HG02678 (cell line): ENCODE measurements at regions not wholly inside any gene's neighbourhood (a gene's known extent, or its start where the extent isn't known, plus 50 kb on each side); places are given as distances from the start of the nearest gene placed in this dataset.

Experiments
- ATAC-seq: cut with Tn5 transposase; IDR thresholded peaks from one replicate; pipeline ENCODE4 v1.9.1; 2021; ENCODE audit warnings: mild to moderate bottlenecking, moderate library complexity; ENCODE audit not compliant: unreplicated experiment

DNA sequence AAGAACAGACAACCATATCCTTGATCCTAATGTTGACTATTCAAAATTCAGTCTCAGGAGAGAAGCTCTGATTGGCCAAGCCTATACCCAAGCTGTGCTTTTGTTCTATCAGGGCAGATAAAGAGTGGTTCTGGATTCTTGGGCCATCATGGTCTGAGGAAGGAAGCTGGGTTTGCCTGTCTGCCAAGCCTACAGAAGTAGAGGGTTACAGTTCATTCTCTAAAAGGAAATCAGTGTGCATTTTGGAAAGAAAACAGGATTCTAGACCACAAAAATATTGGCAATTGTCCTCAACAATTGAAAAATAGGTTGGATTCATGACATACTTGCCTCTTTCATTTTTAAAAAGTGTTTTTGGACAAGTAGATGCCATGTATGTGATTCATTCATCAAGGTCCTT, 145.4 kb upstream of the BMP2 start:
- ATAC-seq: no peak

GRCh38 chr20:6618051-6618450, 149.4 kb upstream of the BMP2 start:
- no peak for ATAC-seq

DNA sequence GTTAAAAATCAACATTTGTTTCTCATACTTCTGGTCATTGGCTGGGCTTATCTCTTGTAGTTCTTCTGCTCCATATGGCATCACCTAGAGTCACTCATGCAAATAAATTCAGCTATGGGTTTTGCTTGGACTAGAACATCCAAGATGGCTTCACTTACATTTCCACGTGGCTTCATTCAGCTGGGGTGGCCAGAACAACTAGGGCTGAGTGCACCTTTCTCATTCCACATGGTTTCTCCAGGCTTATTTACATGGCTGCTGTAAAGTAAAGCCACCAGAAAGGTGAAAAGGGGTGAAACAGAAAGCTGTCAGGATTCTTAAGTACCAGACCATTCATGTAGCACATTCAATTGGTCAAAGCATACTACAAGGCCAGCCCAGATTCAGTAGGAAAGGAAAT, 151.1 kb upstream of the BMP2 start:
- ATAC-seq: no peak

DNA sequence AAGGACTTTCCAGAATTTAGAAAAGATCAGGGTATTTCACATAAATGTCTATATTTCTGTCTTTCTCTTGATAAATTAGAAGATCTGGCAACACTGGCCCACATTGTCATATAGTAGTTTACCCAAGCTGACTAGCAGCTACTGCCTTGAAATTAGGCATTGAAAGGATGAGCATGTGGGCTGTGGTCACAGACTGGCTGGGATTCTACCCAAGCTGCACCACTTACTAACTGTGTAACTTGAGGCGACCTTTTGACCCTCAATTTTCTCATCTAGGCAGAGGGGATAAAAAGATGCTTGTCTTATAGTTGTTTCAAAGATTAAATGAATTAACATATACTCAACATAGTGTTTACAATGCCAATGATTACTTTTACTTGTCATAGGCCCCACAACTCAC, 152.7 kb upstream of the BMP2 start:
- peak; percentile 53 for ATAC-seq

DNA sequence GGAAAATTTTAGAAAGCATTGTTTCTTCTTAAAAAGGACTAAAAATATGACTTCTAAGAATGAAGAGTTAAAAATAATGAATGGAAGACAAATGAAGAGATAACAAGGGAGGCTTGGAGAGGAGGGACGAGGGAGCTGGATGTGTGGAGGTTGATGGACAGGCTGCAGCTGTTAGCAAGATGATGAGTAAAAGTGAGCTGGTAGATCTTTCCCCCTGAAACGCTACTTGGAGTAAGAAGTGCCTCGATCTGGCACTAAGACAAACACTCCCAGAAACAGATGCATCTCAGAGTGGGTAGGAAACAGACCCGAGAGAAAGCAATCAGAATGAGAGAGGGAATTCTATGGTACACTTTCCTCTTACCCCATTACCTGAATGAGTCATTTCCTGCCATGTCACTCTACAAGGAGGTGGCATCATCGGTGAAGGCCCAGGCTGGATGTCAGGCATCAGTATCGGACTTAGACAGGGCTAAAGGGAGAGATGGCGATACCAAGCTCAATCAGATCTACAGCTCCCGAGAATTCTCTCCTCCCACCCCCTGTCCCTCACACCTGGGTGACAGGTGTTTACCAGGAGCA, 154.1 kb upstream of the BMP2 start:
- peak; percentile 61 for ATAC-seq

GRCh38 chr20:6612606-6612923, 154.9 kb upstream of the BMP2 start:
- ATAC-seq: peak; percentile 42

DNA sequence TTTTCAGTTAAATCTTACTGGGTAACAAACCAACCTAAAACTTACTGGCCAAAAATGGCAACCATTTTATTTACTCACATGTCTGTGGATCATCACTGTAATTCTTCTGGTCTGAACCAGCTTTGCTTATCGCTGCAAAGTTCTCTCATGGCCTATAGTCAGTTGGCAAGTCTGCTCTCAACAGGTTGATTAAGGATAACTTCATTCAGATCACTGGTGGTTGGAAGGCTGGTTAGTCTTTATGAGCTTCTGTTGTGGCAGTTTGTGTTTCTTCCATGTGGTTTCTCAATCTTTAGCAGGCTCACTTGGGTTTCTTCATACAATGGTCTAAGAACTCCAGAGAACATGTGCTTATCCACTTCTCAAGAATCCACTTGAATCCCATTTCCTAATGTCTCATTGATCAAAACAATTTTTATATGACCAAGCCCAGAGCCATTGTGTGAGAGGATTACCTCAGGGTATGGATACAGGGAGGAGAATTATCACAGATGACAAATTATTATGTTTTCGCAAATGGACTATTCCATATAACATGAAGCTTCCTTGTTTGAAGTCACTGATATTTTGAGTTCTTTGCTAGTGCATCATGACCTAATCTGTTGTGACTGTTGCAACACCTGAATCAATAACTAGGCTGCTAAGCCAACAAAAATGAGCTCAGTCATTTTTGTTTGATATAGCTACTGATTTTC, 155.4 kb upstream of the BMP2 start:
- ATAC-seq: no peak

- ATAC-seq: no peak
Observed at GRCh38 chr20:6606651-6607050, 160.8 kb upstream of the BMP2 start.

DNA sequence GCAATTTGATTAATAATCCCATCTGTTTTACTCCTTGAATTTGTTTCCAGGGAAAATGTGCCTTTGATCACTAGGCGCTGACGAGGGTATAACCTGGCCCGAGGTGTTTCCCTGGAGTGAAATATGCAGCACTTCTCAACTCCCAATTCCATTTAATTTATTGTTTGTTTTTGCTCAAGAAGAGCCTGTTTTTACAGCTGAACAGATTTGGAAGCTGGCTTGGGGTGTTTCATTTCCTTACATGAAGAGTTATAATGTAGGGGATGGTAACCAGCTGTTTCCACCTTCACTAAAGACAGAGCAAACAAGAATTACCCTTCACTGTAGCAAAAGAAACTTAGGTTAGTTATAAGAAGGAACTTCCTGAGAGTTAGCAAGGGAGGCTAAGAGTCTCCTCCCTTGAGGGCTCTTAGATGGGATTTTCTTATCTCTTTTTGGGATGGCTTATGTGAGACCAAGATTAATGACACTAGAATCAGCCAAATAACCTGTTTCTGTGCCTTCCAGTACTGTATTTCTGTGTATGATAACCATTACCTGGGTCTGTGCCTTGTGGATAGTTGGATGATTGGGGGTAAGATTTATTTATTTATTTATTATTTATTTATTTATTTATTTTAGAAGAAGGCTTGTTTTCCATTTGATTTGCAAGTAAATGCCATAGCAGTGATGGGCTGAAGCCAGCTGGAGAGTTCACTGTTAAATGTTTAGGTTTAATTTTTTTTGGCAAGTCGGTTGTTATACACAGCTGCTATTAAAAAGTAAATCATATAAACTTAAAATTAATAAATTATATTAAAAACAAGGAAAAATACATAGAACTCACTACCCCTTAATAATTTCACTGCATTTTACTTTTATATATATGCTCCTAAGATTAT, 162.2 kb upstream of the BMP2 start:
- no peak for ATAC-seq

DNA sequence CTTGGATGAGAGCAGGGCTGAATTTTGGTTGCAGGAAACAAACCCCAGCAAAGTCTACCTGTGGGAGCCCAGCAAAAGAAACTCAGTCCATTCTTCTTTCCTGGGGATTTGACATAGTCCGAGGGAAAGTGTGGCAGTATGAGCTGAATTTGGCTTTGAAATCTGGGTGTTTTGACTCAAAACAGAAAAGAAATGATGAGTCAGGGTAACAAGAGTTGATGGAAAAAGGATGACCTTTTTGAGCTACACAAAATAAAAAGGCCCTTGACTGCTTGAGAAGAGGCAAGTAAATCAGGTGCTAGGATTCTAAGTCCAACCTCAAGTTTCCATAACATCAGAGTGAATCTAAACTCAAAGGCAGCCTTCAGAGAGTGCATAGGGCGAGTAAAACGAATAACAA, 163.3 kb upstream of the BMP2 start:
- ATAC-seq: no peak

- ATAC-seq: no peak
Observed at GRCh38 chr20:6599876-6600735, 167.4 kb upstream of the BMP2 start.

DNA sequence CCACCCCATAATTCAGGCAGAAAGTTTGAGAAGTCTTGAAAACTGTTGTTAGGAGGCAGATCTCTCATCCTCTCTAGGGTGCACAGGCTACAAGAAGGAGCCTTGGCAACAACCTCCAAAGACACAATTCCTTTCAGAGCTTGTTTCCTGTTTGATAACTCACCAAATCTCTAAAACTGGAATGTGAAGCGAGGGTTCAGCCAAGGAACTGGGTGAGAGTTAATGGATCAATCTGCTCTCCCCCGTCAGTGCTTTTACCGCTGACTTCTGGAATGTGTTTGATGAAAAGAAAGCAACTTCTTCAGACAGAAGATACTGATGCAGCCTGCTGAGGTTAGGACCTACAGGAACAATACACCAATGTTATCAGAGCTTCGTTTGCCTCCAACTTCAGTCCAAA, 171.8 kb upstream of the BMP2 start:
- no peak for ATAC-seq

DNA sequence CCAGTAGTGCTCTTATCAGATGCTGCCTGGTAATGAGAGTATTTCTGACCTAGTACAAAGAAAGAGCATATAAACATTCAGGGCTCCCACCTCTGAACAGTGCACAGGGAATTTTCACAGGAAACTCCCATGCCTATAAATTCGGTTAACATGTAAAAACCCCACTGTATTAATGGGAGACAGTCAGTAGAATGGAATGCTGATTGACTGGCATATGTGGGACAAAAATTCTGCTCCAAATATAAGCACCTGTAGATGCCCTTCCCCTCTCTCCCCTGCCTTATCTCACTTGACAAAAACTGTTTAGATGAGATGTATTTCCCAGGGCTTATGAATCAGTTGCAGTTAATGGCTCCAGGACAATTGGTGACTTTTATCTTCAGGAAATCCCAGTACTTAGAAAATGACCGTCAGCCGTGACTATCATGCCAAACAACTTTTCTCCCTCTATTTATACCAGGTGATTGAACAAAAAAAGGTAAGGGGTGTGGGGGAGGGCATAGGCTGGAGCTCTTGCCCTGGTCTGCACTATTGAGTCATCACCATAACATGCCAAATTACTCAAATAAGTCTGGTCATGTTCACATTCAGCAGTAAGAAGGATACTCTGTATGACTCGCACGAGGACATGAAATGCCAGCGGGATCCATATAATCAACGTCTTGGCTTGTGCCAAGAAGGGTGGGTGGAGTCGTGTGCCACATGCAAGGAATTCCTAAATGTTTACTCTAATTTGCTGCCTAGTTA, 176.4 kb upstream of the BMP2 start:
- no peak for ATAC-seq

GRCh38 chr20:6588296-6588695, 179.2 kb upstream of the BMP2 start:
- no peak for ATAC-seq

DNA sequence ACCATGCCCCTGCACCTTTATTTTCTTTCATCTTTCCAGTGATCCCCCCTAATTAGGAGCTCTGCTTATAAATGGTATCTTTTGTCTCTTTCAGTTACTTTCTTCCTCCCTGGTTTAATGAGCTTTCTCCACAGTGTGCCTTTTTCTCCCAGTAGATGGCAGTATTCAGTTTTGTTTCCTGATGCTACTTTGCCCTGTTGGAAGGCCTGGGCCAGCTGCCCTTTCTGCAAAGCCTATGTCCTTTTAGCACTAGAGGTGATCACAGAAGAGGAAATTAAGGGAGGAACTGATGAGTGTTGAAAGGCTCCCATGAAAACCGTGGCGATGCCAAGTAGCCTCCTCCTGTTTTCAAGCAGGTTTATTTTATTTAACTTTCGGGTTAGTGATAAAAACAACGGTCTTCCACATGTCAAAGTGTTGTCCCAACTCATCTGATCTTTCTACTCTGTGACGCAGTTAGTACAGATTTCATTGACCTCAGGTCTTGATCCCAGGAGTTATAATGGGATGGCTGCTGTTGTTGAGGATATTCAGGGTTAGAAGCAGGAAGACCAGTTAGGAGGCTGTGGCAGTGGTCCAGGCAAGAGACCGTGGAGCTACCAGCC, 184.2 kb upstream of the BMP2 start:
- ATAC-seq: peak; percentile 87

- ATAC-seq: no peak
Observed at GRCh38 chr20:6582449-6582848, 185.0 kb upstream of the BMP2 start.

DNA sequence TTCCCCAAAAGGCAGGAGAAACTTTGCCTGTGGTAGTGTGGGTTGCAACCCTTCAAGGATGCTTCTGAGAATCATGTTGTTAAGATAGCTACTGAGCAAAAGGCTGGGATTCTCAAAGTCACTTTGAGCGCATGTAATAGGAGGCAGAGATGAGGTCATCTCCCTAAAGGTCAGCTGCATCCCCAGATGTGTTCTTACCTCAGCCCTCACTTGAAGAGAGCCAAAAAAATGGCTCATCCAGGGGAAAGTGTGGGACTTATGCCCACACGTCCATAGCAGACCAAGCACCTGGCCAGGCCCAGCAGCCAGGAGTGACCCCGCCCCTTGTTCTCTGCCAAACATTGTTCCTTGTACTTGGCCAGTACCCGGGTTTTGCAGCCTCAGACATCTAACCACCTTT, 187.0 kb upstream of the BMP2 start:
- no peak for ATAC-seq

GRCh38 chr20:6579824-6580223, 187.7 kb upstream of the BMP2 start:
- ATAC-seq: no peak

DNA sequence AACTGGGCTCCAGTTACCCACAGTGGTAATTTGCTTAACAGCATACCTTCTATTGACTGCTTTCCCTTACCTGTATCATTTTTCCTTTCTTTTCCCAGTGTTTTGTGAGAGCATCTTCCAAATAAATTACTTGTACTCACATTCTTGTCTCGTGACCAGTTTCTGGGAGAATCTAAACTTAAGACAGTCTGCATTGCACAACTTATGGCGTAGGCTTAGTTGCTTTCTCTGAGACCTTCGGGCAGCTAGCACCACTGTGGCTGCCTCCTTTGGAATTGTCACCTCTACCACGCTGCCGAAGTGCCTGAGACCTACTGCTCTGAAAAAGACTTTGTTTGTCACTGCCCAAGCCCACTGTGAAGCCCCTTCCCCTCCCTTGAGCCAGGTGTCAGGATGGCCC, 188.1 kb upstream of the BMP2 start:
- no peak for ATAC-seq

DNA sequence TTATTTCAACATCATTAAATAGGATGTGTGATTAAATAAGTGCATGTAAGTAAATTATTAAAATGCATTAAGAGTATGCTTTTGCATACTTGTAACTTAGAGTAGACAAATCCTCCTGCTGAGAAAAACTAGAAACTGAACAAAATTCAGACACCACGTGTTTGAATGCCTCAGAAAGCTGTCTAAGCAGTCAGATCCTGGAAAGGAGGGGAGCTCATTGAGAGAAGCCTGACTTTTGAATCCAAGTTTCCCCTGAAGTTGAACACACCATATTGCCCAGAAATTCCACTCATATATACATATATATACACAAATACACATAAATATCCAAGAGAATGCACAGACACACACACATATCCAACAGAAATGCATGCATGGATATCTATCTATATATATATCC, 190.0 kb upstream of the BMP2 start:
- ATAC-seq: no peak
